Liver (tissue), 8 donors: ENCODE measurements at regions not wholly inside any gene's neighbourhood (a gene's known extent, or its start where the extent isn't known, plus 50 kb on each side); places are given as distances from the start of the nearest gene placed in this dataset.

Source experiments
- DNase-seq: peaks from one replicate; pipeline ENCODE4 v3.0.0-alpha.2; 2017; ENCODE audit warnings: low spot score
- H3K27ac ChIP-seq, 2 donors: one replicate each; pipeline ENCODE4 v1.7.0; 2013; ENCODE audit warnings: inconsistent platforms in 2 of 2, low read length in 2 of 2, control low read depth in 1 of 2, low read depth in 1 of 2, mild to moderate bottlenecking in 1 of 2
- H3K27me3 ChIP-seq, 4 donors: one replicate each; pipeline versions ENCODE4 v1.6.1 to v1.7.0; 2013; ENCODE audit warnings: low read length in 3 of 4, inconsistent platforms in 1 of 4, mild to moderate bottlenecking in 1 of 4, moderate library complexity in 1 of 4; ENCODE audit not compliant: control insufficient read depth in 4 of 4, insufficient read depth in 4 of 4
- H3K36me3 ChIP-seq, 4 donors: one replicate each; pipeline versions ENCODE4 v1.6.1 to v1.7.0; 2013; ENCODE audit warnings: low read length in 3 of 4, mild to moderate bottlenecking in 3 of 4, low read depth in 1 of 4, moderate library complexity in 1 of 4; ENCODE audit not compliant: control insufficient read depth in 4 of 4, insufficient read depth in 3 of 4
- H3K4me1 ChIP-seq, 4 donors: one replicate each; pipeline versions ENCODE4 v1.6.1 to v1.7.0; 2013; ENCODE audit warnings: low read length in 3 of 4, mild to moderate bottlenecking in 3 of 4, moderate library complexity in 1 of 4; ENCODE audit not compliant: control insufficient read depth in 4 of 4, insufficient read depth in 4 of 4
- H3K4me3 ChIP-seq, 3 donors: one replicate each; pipeline versions ENCODE4 v1.6.1 to v1.7.0; 2013; ENCODE audit warnings: low read length in 3 of 3, control low read depth in 1 of 3, low read depth in 1 of 3, mild to moderate bottlenecking in 1 of 3
- H3K9ac ChIP-seq, 2 donors: one replicate each; pipeline ENCODE4 v1.7.0; 2013; ENCODE audit warnings: low read length in 2 of 2, mild to moderate bottlenecking in 2 of 2, moderate library complexity in 2 of 2, control low read depth in 1 of 2, low read depth in 1 of 2
- H3K9me3 ChIP-seq, 4 donors: one replicate each; pipeline versions ENCODE4 v1.6.1 to v1.7.0; 2013; ENCODE audit warnings: low read length in 3 of 4; ENCODE audit not compliant: control insufficient read depth in 4 of 4
- CTCF ChIP-seq: fragments of 150-350 bp; IDR thresholded peaks from 2 replicates; pipeline ENCODE4 v1.5.1; 2017; ENCODE audit warnings: improper control_type of control experiment, low read depth, low read length; ENCODE audit not compliant: missing input control
- EGR1 ChIP-seq, 2 donors: IDR thresholded peaks; 2 replicates each; pipeline ENCODE4 v1.6.1; 2016 to 2018; ENCODE audit warnings: antibody characterized with exemption in 2 of 2, low read depth in 2 of 2
- FOXA1 ChIP-seq: IDR thresholded peaks from 2 replicates; pipeline ENCODE4 v1.6.1; 2016; ENCODE audit warnings: antibody characterized with exemption
- FOXA2 ChIP-seq: IDR thresholded peaks from 2 replicates; pipeline ENCODE4 v1.6.1; 2016; ENCODE audit warnings: antibody characterized with exemption
- GABPA ChIP-seq, 2 donors: IDR thresholded peaks in 1 of 2; conservative IDR thresholded peaks in 1 of 2; 2 replicates each; pipeline ENCODE4 v1.6.1; 2016; ENCODE audit warnings: antibody characterized with exemption in 2 of 2, mild to moderate bottlenecking in 1 of 2, moderate library complexity in 1 of 2
- HNF4A ChIP-seq, 2 donors: conservative IDR thresholded peaks; 2 replicates each; pipeline ENCODE4 v1.6.1; 2016; ENCODE audit warnings: antibody characterized with exemption in 2 of 2, mild to moderate bottlenecking in 2 of 2
- HNF4G ChIP-seq: IDR thresholded peaks from 2 replicates; pipeline ENCODE4 v1.6.1; 2016; ENCODE audit warnings: antibody characterized with exemption
- JUND ChIP-seq, 2 donors: IDR thresholded peaks; 2 replicates each; pipeline ENCODE4 v1.6.1; 2016; ENCODE audit warnings: antibody characterized with exemption in 2 of 2
- NR2F2 ChIP-seq: IDR thresholded peaks from 2 replicates; pipeline ENCODE4 v1.6.1; 2016; ENCODE audit warnings: antibody characterized with exemption
- RAD21 ChIP-seq, 2 donors: IDR thresholded peaks; 2 replicates each; pipeline ENCODE4 v1.6.1; 2016; ENCODE audit warnings: antibody characterized with exemption in 2 of 2, mild to moderate bottlenecking in 2 of 2
- RXRA ChIP-seq, 2 donors: IDR thresholded peaks; 2 replicates each; pipeline ENCODE4 v1.6.1; 2017 to 2018; ENCODE audit warnings: antibody characterized with exemption in 2 of 2, mild to moderate bottlenecking in 1 of 2
- SP1 ChIP-seq: IDR thresholded peaks from 2 replicates; pipeline ENCODE4 v1.6.1; 2018; ENCODE audit warnings: antibody characterized with exemption, mild to moderate bottlenecking
- TAF1 ChIP-seq: conservative IDR thresholded peaks from 2 replicates; pipeline ENCODE4 v1.6.1; 2016; ENCODE audit warnings: antibody characterized with exemption, mild to moderate bottlenecking
- YY1 ChIP-seq: IDR thresholded peaks from 2 replicates; pipeline ENCODE4 v1.6.1; 2016; ENCODE audit warnings: antibody characterized with exemption, mild to moderate bottlenecking
- WGBS: extraction: QIAGEN DNeasy Blood & Tissue Kit; methylation state at CpG from one replicate; pipeline ENCODE4 v1.1.7; 2013; 5-methylcytosine and 5-hydroxymethylcytosine counted together
- TF ChIP-seq, protein P1 (sequence below): IDR thresholded peaks from 2 replicates; pipeline ENCODE4 v1.6.1; 2016; ENCODE audit warnings: antibody characterized with exemption
- TF ChIP-seq, protein P2 (sequence below): IDR thresholded peaks from 2 replicates; pipeline ENCODE4 v1.6.1; 2016; ENCODE audit warnings: antibody characterized with exemption
- TF ChIP-seq, protein P3 (sequence below): IDR thresholded peaks from 2 replicates; pipeline ENCODE4 v1.6.1; 2016; ENCODE audit warnings: antibody characterized with exemption
- TF ChIP-seq, protein P4 (sequence below): IDR thresholded peaks from 2 replicates; pipeline ENCODE4 v1.6.1; 2016; ENCODE audit warnings: antibody characterized with exemption, mild to moderate bottlenecking
- donor health status: healthy.
- donor health status: healthy.
- donor health status: healthy.
- donor health status: healthy.
- donor health status: healthy.

GRCh38 chr1:76715474-76715873 is 151.8 kb upstream of the ST6GALNAC5 start:
- H3K27ac ChIP-seq = no peak overlapping the region
- no peaks in the 10 kb centered on the region for H3K9me3 ChIP-seq
- H3K4me3 ChIP-seq = no peak overlapping the region
- 70% methylated on average over 1 of the region's 1 CpG for WGBS
- no peaks in the 10 kb centered on the region for H3K27me3 ChIP-seq
- DNase-seq = no peak
- TF ChIP-seq FOXA1 (no peak), NR2F2 (no peak), CTCF (no peak), GABPA (IDR thresholded peaks at IDR 0.05 in 1 of 2, conservative IDR thresholded peaks at IDR 0.05 in 1 of 2) (no peak), FOXA2 (no peak), JUND (IDR thresholded peaks at IDR 0.05) (no peak), HNF4A (conservative IDR thresholded peaks at IDR 0.05) (no peak), TAF1 (no peak), SP1 (no peak), EGR1 (IDR thresholded peaks at IDR 0.05; ENCODE audit: low read depth in 2 of 2) (no peak)
- TF ChIP-seq, protein P1, sequence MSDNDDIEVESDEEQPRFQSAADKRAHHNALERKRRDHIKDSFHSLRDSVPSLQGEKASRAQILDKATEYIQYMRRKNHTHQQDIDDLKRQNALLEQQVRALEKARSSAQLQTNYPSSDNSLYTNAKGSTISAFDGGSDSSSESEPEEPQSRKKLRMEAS = no peak
- TF ChIP-seq, protein P2, sequence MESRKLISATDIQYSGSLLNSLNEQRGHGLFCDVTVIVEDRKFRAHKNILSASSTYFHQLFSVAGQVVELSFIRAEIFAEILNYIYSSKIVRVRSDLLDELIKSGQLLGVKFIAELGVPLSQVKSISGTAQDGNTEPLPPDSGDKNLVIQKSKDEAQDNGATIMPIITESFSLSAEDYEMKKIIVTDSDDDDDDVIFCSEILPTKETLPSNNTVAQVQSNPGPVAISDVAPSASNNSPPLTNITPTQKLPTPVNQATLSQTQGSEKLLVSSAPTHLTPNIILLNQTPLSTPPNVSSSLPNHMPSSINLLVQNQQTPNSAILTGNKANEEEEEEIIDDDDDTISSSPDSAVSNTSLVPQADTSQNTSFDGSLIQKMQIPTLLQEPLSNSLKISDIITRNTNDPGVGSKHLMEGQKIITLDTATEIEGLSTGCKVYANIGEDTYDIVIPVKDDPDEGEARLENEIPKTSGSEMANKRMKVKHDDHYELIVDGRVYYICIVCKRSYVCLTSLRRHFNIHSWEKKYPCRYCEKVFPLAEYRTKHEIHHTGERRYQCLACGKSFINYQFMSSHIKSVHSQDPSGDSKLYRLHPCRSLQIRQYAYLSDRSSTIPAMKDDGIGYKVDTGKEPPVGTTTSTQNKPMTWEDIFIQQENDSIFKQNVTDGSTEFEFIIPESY = no peak
- H3K9ac ChIP-seq = no peak overlapping the region
- H3K4me1 ChIP-seq = no peaks in the 10 kb centered on the region
- no peaks in the 10 kb centered on the region for H3K36me3 ChIP-seq

GRCh38 chr1:76723949-76724348 is 143.3 kb upstream of the ST6GALNAC5 start:
- Histone ChIP-seq H3K4me3 (no peak overlapping the region), H3K36me3 (no peaks in the 10 kb centered on the region), H3K9ac (no peak overlapping the region), H3K9me3 (no peaks in the 10 kb centered on the region), H3K4me1 (no peaks in the 10 kb centered on the region), H3K27ac (no peak overlapping the region), H3K27me3 (no peaks in the 10 kb centered on the region)
- TF ChIP-seq YY1 (no peak), NR2F2 (no peak), SP1 (no peak), HNF4A (conservative IDR thresholded peaks at IDR 0.05) (no peak), EGR1 (IDR thresholded peaks at IDR 0.05; ENCODE audit: low read depth in 2 of 2) (no peak), GABPA (IDR thresholded peaks at IDR 0.05 in 1 of 2, conservative IDR thresholded peaks at IDR 0.05 in 1 of 2) (no peak), HNF4G (no peak), TAF1 (no peak), JUND (IDR thresholded peaks at IDR 0.05) (no peak), RXRA (IDR thresholded peaks at IDR 0.05) (no peak), RAD21 (IDR thresholded peaks at IDR 0.05) (no peak), CTCF (no peak), FOXA1 (no peak), FOXA2 (no peak)
- TF ChIP-seq, protein P1 = no peak
- TF ChIP-seq, protein P3, sequence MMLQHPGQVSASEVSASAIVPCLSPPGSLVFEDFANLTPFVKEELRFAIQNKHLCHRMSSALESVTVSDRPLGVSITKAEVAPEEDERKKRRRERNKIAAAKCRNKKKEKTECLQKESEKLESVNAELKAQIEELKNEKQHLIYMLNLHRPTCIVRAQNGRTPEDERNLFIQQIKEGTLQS = no peak
- TF ChIP-seq, protein P4, sequence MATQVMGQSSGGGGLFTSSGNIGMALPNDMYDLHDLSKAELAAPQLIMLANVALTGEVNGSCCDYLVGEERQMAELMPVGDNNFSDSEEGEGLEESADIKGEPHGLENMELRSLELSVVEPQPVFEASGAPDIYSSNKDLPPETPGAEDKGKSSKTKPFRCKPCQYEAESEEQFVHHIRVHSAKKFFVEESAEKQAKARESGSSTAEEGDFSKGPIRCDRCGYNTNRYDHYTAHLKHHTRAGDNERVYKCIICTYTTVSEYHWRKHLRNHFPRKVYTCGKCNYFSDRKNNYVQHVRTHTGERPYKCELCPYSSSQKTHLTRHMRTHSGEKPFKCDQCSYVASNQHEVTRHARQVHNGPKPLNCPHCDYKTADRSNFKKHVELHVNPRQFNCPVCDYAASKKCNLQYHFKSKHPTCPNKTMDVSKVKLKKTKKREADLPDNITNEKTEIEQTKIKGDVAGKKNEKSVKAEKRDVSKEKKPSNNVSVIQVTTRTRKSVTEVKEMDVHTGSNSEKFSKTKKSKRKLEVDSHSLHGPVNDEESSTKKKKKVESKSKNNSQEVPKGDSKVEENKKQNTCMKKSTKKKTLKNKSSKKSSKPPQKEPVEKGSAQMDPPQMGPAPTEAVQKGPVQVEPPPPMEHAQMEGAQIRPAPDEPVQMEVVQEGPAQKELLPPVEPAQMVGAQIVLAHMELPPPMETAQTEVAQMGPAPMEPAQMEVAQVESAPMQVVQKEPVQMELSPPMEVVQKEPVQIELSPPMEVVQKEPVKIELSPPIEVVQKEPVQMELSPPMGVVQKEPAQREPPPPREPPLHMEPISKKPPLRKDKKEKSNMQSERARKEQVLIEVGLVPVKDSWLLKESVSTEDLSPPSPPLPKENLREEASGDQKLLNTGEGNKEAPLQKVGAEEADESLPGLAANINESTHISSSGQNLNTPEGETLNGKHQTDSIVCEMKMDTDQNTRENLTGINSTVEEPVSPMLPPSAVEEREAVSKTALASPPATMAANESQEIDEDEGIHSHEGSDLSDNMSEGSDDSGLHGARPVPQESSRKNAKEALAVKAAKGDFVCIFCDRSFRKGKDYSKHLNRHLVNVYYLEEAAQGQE = no peak
- TF ChIP-seq, protein P2 = no peak
- no peak for DNase-seq
